ENCODE measurements at regions not wholly inside any gene's neighbourhood (a gene's known extent, or its start where the extent isn't known, plus 50 kb on each side); places are given as distances from the start of the nearest gene placed in this dataset.

DNA sequence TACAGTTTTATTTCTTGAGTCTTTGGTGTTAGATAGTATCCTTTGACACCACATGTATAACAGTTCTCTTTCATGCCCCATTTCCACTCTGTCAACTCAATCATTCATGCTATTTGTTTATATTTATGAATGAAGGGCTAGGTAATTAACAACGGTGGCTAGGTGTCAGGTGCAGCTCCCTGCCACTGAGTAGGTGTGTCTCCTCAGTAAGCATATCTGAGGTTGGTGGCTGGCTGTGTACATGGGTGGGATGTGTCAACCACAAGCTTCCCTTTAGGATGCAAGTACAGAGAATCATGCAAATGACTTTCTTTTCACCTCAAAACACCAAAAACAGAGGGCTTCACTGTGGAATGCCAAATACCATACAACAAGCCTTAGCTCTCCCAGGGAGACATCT lies 83.4 kb downstream of the ZNF365 start:
- TF ChIP-seq CTCF (conservative IDR thresholded peaks at IDR 0.05; ENCODE audit: low read depth in 2 of 2) (no peak), REST (IDR thresholded peaks at IDR 0.05; ENCODE audit: unreplicated experiment) (no peak), EZH2 (IDR thresholded peaks at IDR 0.05; ENCODE audit: low read depth, unreplicated experiment) (no peak), POLR2AphosphoS5 (IDR thresholded peaks at IDR 0.05; ENCODE audit: low read depth) (no peak), STAT1 (IDR thresholded peaks at IDR 0.05; ENCODE audit: unreplicated experiment) (no peak), EZH2phosphoT487 (IDR thresholded peaks at IDR 0.05; ENCODE audit: unreplicated experiment) (no peak), JUNB (IDR thresholded peaks at IDR 0.05; ENCODE audit: unreplicated experiment) (no peak), CREB1 (CRISPR knock-in tag; IDR thresholded peaks at IDR 0.05; ENCODE audit: low read depth) (no peak), ZNF331 (CRISPR knock-in tag; IDR thresholded peaks at IDR 0.05; ENCODE audit: low read depth) (no peak)
- TF ChIP-seq, protein P1, sequence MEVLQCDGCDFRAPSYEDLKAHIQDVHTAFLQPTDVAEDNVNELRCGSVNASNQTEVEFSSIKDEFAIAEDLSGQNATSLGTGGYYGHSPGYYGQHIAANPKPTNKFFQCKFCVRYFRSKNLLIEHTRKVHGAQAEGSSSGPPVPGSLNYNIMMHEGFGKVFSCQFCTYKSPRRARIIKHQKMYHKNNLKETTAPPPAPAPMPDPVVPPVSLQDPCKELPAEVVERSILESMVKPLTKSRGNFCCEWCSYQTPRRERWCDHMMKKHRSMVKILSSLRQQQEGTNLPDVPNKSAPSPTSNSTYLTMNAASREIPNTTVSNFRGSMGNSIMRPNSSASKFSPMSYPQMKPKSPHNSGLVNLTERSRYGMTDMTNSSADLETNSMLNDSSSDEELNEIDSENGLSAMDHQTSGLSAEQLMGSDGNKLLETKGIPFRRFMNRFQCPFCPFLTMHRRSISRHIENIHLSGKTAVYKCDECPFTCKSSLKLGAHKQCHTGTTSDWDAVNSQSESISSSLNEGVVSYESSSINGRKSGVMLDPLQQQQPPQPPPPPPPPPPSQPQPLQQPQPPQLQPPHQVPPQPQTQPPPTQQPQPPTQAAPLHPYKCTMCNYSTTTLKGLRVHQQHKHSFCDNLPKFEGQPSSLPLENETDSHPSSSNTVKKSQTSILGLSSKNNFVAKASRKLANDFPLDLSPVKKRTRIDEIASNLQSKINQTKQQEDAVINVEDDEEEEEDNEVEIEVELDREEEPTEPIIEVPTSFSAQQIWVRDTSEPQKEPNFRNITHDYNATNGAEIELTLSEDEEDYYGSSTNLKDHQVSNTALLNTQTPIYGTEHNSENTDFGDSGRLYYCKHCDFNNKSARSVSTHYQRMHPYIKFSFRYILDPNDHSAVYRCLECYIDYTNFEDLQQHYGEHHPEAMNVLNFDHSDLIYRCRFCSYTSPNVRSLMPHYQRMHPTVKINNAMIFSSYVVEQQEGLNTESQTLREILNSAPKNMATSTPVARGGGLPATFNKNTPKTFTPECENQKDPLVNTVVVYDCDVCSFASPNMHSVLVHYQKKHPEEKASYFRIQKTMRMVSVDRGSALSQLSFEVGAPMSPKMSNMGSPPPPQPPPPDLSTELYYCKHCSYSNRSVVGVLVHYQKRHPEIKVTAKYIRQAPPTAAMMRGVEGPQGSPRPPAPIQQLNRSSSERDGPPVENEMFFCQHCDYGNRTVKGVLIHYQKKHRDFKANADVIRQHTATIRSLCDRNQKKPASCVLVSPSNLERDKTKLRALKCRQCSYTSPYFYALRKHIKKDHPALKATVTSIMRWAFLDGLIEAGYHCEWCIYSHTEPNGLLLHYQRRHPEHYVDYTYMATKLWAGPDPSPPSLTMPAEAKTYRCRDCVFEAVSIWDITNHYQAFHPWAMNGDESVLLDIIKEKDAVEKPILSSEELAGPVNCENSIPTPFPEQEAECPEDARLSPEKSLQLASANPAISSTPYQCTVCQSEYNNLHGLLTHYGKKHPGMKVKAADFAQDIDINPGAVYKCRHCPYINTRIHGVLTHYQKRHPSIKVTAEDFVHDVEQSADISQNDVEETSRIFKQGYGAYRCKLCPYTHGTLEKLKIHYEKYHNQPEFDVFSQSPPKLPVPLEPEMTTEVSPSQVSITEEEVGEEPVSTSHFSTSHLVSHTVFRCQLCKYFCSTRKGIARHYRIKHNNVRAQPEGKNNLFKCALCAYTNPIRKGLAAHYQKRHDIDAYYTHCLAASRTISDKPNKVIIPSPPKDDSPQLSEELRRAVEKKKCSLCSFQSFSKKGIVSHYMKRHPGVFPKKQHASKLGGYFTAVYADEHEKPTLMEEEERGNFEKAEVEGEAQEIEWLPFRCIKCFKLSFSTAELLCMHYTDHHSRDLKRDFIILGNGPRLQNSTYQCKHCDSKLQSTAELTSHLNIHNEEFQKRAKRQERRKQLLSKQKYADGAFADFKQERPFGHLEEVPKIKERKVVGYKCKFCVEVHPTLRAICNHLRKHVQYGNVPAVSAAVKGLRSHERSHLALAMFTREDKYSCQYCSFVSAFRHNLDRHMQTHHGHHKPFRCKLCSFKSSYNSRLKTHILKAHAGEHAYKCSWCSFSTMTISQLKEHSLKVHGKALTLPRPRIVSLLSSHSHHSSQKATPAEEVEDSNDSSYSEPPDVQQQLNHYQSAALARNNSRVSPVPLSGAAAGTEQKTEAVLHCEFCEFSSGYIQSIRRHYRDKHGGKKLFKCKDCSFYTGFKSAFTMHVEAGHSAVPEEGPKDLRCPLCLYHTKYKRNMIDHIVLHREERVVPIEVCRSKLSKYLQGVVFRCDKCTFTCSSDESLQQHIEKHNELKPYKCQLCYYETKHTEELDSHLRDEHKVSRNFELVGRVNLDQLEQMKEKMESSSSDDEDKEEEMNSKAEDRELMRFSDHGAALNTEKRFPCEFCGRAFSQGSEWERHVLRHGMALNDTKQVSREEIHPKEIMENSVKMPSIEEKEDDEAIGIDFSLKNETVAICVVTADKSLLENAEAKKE (CRISPR knock-in tag; IDR thresholded peaks at IDR 0.05), result no peak
- TF ChIP-seq, protein P2, sequence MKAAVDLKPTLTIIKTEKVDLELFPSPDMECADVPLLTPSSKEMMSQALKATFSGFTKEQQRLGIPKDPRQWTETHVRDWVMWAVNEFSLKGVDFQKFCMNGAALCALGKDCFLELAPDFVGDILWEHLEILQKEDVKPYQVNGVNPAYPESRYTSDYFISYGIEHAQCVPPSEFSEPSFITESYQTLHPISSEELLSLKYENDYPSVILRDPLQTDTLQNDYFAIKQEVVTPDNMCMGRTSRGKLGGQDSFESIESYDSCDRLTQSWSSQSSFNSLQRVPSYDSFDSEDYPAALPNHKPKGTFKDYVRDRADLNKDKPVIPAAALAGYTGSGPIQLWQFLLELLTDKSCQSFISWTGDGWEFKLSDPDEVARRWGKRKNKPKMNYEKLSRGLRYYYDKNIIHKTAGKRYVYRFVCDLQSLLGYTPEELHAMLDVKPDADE (IDR thresholded peaks at IDR 0.05), result no peak
